SH-SY5Y (cell line): ENCODE measurements at regions not wholly inside any gene's neighbourhood (a gene's known extent, or its start where the extent isn't known, plus 50 kb on each side); places are given as distances from the start of the nearest gene placed in this dataset.

ENCODE experiments used
- GATA2 ChIP-seq: IDR thresholded peaks from 2 replicates; pipeline ENCODE4 v1.6.1; 2011; ENCODE audit warnings: mild to moderate bottlenecking, low read depth, low read length
- GATA3 ChIP-seq: IDR thresholded peaks from 2 replicates; pipeline ENCODE4 v1.6.1; 2011; ENCODE audit warnings: low read depth, mild to moderate bottlenecking, low read length, moderate library complexity

DNA sequence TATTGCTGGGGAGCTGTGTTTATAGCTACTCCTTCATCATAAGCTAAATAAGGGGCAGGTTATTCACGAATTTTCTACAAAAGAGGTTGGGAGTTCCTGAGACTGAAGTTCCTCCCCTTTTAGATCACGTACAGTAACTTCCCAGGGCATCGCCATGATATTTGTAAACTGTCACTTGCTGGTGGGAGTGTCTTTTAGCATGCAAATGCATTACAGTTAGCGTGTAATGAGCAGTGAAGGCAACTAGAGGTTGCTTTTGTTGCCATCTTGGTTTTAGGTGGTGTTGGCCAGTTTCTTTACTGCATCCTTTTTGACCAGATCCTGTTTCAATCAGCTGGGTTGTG is 64.4 kb downstream of the IL12A start:
- TF ChIP-seq GATA2: no peak
- no peak for TF ChIP-seq GATA3
